TTC549 (cell line): ENCODE measurements at regions not wholly inside any gene's neighbourhood (a gene's known extent, or its start where the extent isn't known, plus 50 kb on each side); places are given as distances from the start of the nearest gene placed in this dataset.

Experiments used
- FAIRE-seq: peaks from 2 replicates; lab custom pipeline; 2012; peaks lifted over from hg19 to GRCh38; lab: Jason Lieb, UNC

DNA sequence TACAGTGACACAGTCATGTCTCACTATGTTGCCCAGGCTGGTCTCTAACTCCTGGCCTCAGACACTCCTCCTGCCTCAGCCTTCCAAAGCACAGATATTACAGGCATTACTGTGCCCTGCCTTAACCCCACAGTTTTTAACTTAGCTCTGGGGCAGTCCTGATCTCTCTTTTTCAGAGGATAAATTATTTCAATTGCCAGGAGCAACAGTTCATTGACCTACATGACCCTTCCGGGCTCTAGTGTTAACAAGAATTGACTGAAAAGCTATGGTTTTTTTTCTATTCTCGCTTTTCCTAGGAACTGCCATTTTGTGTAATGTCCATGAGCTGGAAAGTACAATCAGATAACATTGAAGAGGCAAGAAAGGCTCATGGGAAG, 92.8 kb downstream of the HNRNPLL start:
- FAIRE-seq: no peak

- FAIRE-seq: no peak
These were observed 93.3 kb downstream of the HNRNPLL start for GRCh38 chr2:38509314-38509946.

DNA sequence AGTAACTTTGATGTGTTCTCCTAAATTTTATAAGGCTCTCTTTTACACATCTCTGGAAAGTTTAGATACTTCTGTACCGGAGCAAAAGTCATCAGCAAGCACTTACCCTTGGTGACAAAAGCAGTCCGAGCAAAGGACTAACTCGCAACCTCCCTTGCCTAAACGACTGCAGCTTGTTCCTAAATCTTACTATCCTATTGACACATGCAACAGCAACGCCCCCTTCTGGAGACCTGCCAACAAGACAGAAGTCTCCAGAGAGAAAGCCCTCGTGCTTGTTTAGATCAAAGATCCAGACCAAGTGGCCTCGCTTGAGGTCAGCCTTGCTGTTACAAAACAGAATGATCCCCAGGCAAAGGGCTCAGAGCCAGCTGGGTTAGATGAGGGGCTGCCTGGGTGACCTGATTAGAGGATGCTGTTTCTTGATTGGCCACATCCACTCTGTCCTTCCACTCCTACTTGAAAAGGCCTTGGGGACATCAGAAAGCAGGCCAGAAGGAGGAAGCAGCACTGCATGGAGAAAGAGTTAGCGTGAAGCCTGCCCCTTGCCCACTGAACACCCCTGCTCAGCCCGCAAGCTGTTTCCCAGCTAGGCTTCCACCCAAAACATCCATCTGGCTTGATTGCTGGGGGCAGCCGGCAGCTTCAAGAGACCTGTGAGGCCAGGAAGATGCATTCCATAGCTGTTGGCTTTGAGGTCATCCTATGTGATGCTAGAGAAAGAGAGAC, 94.3 kb downstream of the HNRNPLL start:
- peak; percentile 78 for FAIRE-seq

DNA sequence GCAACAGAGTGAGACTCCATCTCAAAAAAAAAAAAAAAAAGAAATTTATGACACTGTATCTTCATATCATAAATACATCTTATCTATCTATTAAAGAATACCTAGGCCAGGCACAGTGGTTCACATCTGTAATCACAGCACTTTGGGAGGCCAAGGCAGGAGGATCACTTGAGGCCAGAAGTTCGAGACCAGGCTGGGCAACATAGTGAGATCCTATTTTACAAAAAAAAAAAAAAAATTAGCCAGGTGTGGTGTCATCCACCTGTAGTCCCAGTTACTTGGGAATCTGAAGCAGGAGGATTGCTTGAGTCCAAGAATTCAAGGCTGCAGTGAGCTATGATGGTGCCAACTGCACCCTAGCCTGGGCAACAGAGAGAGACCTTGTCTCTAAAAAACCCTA, 95.0 kb downstream of the HNRNPLL start:
- FAIRE-seq: no peak

- FAIRE-seq: no peak
These were observed 96.9 kb downstream of the HNRNPLL start for GRCh38 chr2:38505779-38506178.

GRCh38 chr2:38504169-38504568, 98.6 kb downstream of the HNRNPLL start:
- no peak for FAIRE-seq

- FAIRE-seq: no peak
These were observed 100.6 kb downstream of the HNRNPLL start for GRCh38 chr2:38502107-38502506.

DNA sequence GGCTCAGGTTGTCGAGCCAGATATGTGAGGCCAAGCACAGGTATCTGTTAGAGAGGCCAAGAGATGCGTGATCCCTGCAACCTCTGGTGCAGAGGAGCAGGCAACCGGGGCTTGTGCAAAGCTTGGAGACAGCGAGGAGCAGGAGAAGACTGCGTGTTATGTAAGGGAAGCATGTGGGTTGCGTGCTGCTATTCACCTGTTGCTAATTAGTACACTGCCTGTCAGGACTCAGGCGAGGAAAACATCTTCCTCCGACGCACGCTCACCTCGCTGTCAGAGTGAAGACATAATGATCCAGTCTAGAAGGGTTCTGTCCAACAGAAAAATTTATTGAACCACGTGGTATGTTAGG, 102.5 kb downstream of the HNRNPLL start:
- no peak for FAIRE-seq

- no peak for FAIRE-seq
These were observed 103.0 kb downstream of the HNRNPLL start for GRCh38 chr2:38499548-38500282.

- no peak for FAIRE-seq
These were observed 104.7 kb downstream of the HNRNPLL start for GRCh38 chr2:38498045-38498481.

- FAIRE-seq: no peak
These were observed 105.1 kb downstream of the HNRNPLL start for GRCh38 chr2:38497670-38498037.

DNA sequence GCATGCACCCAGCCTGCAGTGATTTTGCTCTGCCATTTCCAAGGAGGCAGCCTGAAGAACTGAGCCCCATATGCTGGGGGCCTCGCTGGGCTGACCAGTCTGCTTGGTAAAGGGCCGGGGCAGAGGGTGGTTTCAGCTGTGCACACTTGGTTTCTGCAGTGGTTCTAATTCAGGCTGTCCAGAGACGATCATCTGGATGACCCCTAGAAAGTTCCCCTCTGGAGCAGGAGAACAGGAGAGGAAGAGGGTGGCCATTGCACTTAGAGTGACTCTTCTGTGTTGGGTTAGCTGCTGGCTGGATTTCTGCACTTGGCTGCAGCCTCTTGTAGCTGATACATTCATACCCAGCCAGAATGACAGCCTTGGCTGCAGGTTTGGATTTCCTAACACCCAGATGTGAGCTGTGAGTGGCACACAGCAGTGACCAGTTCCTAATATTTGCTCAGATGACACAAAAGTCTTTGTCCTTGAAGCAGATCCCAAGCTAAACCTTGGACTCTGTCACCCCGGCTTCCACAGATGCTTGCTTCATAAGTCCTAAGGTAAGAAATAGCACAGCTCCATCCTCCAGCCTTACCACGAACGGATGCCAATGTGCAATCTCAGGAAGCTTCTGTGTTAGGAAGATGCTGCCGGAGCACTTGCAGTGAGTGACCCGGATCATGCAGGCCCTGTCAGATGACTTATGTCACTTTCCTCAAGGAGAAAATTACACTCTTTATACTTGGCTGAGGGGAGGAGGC, 105.6 kb downstream of the HNRNPLL start:
- FAIRE-seq: no peak

DNA sequence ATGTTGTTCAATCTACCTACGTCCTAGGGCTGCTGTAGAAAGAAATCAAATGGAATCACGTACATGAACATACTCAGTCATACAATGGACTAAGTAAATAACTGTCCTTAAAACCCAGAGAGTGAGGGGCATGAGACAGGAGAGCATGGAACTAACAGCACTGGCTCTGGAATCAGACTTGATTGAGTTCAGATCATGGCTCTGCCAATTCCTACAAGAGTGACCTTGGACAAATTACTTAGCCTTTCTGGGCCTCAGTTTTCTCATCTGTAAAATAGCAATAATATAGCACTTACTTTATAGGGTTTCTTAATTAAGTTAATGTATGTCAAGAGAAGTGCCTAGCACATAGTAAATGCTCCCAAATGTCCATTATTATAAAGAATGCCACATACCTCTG, 106.8 kb downstream of the HNRNPLL start:
- no peak for FAIRE-seq

DNA sequence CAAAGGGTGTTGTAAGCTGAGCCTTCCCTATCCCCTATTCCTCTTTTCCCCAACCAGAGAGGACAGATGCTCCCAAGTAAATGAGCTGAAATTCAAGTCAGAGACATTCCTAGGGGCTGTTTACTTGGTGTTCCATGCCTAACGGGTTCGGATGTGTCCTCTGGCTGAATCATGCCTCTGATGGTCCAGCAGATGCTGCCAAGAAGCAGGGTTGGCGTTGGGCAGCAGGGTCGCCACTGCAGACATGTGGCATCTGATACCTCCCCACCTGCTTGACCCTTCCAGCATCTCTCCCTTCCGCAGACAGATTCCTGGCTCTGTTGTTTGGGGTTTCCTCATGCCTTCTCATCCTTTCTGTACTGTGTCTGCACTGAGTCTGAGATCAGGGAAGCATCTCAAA, 108.3 kb downstream of the HNRNPLL start:
- FAIRE-seq: no peak

- no peak for FAIRE-seq
These were observed 110.6 kb downstream of the HNRNPLL start for GRCh38 chr2:38492042-38492615.

DNA sequence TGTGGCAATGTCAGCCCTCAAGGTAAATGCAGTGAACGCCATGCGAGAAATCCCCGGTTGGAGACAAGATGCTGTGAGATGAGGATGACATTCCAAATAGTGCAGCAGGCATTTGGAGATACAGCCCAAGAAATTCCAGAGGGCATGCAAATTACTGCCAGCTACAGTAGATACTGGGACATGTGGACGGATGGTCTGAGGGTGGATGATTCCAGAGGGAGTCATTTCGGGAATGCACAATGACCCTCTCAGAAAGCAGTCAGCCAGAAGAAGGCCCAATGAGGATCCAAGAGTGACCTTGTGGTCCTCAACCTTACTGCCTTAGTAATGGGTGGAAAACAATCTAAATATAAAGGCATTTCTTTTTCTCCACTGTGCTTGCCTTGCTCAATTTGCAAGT, 111.3 kb downstream of the HNRNPLL start:
- FAIRE-seq: no peak

DNA sequence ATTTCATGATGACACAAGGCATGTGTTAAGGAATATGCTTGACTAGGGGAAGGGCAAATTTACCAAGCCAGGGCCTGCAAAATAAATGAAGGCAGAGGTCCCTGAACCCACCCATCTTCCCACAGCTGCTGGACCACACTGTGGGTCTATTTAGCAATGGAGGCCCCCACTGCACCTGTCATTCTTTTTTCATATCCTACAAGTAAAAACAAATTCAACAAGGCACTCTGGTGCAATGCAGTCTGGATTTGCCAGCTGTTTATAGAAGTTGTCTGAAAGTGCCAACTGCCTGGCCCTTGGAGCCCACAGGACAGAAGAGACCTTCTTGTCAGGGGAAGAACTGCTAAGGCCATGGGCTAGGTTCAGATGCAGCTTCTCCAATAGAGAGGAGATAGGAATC, 112.8 kb upstream of the ATL2 start:
- FAIRE-seq: no peak

DNA sequence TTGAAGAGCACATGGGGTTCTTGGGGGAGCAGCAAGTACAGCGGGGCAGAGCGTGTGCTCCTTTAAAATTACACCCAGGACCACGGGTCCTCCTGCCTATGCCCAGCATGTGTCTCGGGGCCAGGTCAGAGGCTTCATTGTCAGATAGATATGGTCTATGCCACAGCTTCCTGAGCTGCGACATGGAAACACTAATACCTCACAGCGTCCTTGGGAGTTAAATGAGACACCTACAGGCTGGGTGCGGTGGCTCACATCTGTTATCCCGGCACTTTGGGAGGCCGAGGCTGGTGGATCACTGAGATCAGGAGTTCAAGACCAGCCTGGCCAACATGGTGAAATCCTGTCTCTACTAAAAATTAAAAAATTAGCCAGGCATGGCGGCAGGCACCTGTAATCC, 110.8 kb upstream of the ATL2 start:
- no peak for FAIRE-seq

DNA sequence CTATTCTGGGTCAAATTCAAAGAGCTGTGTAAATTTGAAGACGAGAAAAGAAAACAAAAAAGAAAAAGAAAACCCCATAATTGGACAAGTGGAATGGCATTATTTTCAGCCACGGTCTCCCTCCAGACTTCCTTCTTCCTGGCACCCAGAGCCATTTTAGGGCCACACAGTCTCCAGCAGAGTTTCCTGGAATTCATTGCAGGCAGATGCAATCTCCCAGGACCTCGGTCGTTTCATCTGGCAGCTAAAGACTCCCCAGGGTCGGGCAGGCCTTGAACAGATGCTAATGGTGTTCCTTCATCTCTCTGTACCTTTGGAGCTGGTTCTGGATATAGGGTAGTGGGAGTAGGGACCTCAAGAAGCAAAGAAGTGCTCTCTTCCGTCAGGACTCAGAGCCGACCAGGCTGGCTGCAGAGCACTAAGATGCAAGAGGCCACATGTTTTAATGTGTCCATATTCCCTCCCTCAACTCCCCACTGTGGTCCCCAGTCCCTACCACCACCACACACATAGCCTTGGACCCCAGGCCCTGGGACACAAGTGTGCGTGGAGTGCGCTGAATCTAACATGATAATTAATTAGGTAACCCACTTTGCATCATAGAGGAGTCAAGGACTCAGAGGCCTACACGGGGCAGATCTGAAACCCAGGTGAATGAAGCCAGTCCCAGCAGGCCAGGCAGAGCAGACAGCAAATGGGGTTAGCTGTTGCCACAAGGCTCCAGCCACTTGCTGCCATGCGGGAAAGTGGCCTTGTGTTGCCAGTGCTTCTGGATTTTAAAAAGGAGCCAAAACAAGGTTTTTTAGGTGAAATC, 109.3 kb upstream of the ATL2 start:
- no peak for FAIRE-seq

DNA sequence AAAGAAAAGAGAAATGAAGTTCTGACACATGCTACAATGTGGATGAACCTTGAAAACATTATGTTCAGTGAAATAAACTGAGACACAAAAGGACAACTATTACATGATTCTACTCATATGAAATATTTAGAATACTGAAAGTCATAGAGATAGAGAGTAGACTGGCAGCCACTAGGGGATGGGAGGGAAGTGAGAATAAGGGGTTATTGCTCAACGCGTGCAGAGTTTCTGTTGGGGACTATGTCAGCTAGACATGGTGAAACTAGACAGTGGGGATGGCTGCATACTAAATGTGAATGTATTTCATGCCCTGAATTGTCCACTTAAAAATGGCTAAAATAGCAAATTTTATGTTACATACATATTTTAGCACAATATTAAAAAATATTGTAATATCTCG, 108.7 kb upstream of the ATL2 start:
- FAIRE-seq: no peak

DNA sequence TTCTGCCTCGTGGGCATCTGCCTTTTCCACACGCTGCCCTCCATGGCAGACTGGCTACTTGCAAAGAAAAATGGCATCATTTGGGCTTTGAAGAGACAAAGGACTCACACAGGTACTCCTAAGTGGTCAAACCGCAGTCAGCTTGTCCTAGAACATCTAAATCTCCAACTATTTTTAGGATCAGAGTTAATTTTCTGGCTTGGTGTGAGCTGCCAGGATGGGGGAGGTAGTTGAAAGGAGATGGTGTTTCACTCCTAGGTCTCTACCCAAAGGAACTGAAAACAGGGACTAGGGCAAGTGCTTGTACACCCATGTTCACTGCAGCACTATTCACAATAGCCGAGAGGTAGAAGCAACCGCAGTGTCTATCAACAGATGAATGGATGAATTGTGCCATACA, 107.9 kb upstream of the ATL2 start:
- no peak for FAIRE-seq
